GM19395 (cell line): ENCODE measurements at regions not wholly inside any gene's neighbourhood (a gene's known extent, or its start where the extent isn't known, plus 50 kb on each side); places are given as distances from the start of the nearest gene placed in this dataset.
"Not testable (repeated sequence)": the region's sequence is repeated elsewhere in the genome, so short reads cannot be mapped to it uniquely, and the experiment has no call there.

Experiments
- ATAC-seq: cut with Tn5 transposase; IDR thresholded peaks from one replicate; pipeline ENCODE4 v1.9.1; 2021; ENCODE audit warnings: mild to moderate bottlenecking, moderate library complexity; ENCODE audit not compliant: unreplicated experiment

- ATAC-seq = no peak
Observed at GRCh38 chr16:65375651-65376050, 253.8 kb upstream of the CDH11 start.

DNA sequence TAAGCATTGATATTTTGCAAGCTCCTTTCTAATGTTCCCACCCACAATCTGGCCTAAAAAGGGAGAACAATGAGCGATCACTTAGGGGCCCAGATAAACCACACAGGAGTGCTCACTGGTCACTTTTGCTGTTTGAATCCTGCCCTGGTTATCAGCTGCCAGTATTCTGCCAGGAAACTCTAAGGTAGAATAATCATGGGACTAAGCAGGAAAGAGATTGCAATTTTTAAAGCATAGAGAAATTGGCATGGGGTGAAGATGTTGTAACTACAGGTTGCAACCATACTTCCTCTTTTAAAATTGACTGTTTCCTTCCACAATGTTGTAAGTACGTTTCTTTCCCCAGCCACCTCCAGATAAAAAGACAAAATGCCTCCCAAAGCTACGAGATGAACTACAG is 251.2 kb upstream of the CDH11 start:
- ATAC-seq = no peak

- ATAC-seq = no peak
Observed at GRCh38 chr16:65372171-65372570, 250.3 kb upstream of the CDH11 start.

- ATAC-seq = no peak
Observed at GRCh38 chr16:65365732-65366715, 244.2 kb upstream of the CDH11 start.

DNA sequence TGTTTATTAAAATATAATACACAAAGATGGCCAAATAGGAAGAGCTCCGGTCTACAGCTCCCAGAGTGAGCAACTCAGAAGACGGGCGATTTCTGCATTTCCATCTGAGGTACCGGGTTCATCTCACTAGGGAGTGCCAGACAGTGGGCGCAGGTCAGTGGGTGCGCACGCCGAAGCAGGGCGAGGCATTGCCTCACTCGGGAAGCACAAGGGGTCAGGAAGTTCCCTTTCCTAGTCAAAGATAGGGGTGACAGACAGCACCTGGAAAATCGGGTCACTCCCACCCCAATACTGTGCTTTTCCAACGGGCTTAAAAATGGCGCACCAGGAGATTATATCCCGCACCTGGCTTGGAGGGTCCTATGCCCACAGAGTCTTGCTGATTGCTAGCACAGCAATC is 234.9 kb upstream of the CDH11 start:
- ATAC-seq = not testable (repeated sequence)

GRCh38 chr16:65355706-65356105 is 233.8 kb upstream of the CDH11 start:
- ATAC-seq = no peak

GRCh38 chr16:65353183-65353582 is 231.3 kb upstream of the CDH11 start:
- ATAC-seq = no peak

DNA sequence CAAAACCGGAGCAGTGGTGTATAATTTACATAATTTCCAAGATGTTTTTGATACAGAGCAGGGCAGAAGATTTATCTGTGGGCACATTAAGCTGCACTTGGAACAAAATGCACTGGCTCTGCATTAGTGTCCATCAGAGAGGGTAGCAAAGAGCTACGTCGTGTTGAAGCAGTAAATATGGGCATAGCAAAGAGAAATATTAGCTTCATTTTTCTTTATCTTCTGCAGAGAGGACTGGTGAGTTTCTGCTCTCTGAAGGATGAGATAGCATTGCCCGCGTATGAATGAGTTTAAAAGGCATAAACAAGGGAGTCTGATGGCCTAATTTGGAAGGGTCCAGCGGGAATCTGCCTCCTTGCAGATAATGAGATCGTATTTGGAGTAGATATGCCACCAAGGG is 227.8 kb upstream of the CDH11 start:
- no peak for ATAC-seq

DNA sequence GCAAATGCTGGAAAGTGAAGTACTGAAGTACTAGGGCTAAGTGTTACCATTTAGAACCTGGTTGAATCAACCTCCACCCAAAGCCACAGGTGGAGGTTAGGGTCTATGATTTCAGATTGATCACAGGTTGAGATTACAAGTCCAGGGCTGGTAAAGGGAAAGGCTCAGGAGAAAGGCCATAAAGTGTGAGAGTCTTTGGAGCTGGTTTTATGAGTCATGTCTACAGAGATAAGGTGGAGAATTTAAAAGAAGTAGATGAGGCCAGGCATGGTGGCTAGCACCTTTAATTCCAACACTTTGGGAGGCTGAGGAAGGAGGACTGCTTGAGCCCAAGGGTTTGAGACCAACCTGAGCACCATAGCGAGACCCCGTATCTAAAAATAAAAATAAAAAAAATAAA is 221.7 kb upstream of the CDH11 start:
- ATAC-seq = no peak

DNA sequence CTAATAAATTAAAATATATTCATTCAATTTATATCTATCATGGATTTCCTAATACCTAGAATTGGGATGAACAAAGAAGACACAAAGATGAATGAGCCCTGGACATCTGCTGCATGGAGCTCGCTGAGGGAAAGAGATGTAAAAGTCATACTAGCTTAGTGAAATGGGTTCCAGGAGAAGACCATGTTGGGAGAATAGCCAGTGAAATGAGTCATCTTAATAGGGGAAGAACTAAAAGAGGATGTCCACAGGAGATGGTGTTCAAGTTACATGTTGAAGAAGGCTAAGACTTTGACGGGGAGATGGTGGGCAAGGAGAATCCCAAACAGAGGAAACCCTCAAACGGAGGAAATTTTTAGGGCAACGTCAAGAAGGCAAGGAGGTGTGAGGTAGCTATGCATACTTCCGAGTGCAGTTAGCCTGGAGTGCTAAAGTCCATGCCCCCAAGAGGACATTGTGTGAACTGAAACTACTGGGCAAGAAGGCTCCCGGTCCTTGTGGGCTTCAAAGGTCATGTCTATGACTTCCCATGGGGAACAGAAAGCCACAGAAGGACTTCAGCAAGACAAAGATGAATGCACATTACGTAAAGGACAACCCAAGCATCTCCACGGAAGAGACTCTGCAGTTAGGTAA is 220.5 kb upstream of the CDH11 start:
- ATAC-seq = no peak

DNA sequence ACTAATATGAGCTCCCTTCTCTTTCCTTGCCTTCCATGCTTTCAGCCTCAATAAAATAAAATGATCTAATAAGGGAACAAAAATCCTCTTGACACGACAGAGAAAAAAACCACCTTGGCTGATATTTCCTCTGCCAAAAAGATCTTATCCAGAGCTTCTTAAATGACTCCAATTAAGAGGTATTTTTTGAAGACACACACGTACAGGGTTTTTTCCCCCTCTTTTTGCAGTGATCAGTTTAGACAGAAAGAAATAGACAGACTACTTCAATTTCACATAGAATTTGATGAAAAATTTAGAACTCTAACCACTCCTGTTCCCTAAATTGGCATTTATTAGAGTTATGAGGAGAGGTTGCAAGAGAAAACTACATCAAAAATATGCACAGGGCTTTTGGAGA is 217.2 kb upstream of the CDH11 start:
- ATAC-seq = no peak

GRCh38 chr16:65336160-65336559 is 214.3 kb upstream of the CDH11 start:
- no peak for ATAC-seq

DNA sequence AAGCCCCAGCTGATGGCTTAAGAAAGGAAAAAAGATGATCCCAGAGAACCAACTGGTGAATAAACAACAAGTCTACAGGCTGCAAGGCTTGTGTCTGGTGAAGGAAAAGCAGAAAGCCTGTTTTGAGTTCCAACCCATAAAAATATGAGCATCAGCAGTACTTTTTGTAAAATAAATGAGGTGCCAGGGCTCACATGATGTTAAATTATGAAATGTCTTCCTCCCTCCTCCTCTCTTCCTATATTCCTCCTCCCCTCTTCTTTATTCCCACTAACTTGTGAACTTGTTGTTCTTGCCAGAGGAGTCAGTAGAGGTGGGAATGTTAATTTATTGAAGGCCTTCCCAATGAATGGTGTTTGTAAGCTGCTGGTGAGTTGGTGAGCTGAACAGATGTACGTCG is 212.2 kb upstream of the CDH11 start:
- no peak for ATAC-seq

GRCh38 chr16:65333283-65333682 is 211.4 kb upstream of the CDH11 start:
- ATAC-seq = no peak

- no peak for ATAC-seq
Observed at GRCh38 chr16:65327346-65327745, 205.5 kb upstream of the CDH11 start.

DNA sequence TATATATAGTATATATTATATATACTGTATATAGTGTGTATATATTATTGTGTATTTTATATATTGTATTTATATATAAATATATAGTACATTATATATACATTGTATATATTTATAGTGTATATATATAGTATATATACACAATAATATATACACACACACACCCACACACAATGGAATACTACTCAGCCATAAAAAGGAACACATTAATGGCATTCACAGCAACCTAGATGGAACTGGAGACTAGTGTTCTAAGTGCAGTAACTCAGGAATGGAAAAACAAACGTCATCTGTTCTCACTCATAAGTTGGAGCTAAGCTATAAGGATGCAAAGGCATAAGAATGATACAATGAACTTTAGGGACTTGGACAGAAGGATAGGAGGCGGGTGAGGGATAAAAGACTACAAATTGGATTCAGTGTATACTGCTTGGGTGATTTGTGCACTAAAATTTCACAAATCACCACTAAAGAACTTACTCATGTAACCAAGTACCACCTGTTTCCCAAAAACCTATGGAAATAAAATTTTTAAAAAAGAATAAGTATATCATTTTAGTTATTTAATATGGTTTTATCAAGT is 201.9 kb upstream of the CDH11 start:
- no peak for ATAC-seq

- no peak for ATAC-seq
Observed at GRCh38 chr16:65319621-65320231, 197.9 kb upstream of the CDH11 start.

DNA sequence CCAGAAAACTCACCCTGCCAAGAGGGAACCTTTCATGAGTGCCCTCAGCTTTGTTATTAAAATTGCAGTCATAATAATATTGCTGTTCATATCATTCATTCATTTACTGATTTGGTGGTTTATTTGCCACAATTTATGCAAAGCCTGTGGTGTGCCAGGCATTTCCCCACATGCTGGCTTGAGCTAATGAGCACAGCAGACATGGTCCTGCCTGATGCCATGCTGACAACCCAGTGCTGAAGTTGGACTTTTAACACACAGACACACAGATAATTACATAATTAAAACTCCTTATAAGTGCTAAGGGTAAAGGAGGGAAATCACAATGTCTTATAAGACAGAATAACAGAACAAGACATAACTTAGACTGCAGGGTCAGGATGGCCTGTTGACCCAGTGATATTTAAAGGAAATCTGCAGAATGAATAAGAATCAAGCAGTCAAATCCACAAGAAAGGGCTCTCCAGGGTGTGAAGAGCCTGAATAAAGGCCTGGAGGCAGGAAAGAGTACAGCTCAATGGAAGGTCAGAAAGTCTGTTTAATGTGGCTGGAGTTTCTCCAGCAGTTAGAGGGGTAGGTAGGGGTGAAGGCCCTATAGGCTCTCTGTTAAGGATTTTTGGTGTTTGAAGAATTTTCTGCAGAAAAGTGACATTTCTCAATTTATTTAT is 196.9 kb upstream of the CDH11 start:
- ATAC-seq = no peak

DNA sequence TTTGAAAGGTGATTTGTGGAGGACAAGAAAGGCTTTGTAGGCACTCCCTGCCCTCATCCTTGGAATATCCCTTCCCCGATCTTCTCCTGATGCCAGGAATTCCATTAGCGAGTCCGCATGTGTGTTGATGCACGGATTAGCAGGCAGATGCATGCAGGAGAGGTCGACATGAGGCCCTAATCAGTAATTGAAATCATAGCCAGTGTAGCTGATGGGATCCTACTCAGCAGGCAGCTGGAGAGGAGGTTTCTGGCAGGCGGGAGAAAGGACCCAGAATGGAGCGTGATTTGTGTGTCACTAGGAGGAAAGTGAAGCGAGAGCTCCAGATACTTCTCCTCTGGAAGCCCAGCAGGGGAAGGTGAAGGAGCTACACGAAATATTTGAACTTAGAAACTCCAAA is 196.3 kb upstream of the CDH11 start:
- no peak for ATAC-seq

DNA sequence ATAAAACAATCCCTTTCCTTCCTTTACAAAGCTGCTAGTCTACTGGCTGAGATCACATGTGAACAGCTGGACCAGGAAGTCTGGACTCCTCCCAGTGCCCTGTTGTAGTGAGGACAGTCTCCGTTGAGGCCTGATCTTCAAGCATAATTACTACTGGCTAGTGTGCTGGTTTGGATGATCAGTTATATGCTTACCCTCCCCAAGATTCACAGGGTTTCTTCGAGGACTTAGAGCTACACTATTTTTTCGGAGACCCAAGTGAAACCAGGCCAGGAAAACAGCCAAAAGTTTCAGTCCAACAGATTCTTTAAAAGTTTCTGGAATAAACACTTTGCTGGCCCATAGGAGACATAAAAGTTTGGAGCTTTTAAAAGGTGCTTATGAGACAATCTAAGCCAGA is 194.9 kb upstream of the CDH11 start:
- no peak for ATAC-seq
